ENCODE measurements at regions not wholly inside any gene's neighbourhood (a gene's known extent, or its start where the extent isn't known, plus 50 kb on each side); places are given as distances from the start of the nearest gene placed in this dataset.

- H3K4me3 ChIP-seq = no peak overlapping the region
- DNase-seq (ENCODE audit: low spot score) = no peak
Observed at GRCh38 chr5:2502970-2503594, 248.4 kb downstream of the IRX2 start.

DNA sequence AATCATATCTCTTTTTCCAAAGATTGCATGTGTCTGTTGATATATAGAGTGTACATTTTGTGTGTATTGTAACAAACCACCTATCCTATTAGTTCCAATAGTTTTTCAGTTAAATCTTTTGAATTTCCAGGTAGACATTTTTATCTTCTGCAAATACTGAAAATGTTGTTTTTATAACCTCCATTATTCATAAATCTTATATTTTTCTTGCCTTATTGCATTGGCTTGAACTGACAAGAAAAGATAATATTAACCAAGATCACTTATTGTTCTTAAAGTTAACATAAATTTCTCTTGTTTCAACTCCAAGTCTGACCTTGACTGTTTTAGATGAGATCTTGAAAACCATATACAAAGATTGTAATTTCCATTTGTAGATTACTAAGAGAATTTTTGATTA is 251.6 kb downstream of the IRX2 start:
- H3K27ac Mint-ChIP-seq = no peak overlapping the region
- Histone ChIP-seq H3K4me1 (peaks cover 30% of the 10 kb centered on the region), H3K4me2 (no peak overlapping the region), H3K9me3 (ENCODE audit: low read depth) (no peaks in the 10 kb centered on the region), H3K4me3 (no peak overlapping the region), H2AFZ (replicated peaks) (no peak overlapping the region), H3F3A (ENCODE audit: low read depth) (peaks cover 28% of the 10 kb centered on the region), H3K9ac (no peak overlapping the region), H3K27me3 (no peaks in the 10 kb centered on the region), H3K36me3 (no peaks in the 10 kb centered on the region), H4K20me1 (ENCODE audit: low read depth) (no peaks in the 10 kb centered on the region), H3K27ac (no peak overlapping the region), H3K79me2 (ENCODE audit: low read depth) (no peaks in the 10 kb centered on the region)
- H3K4me3 Mint-ChIP-seq = no peak overlapping the region
- H3K4me1 Mint-ChIP-seq = peaks cover 21% of the 10 kb centered on the region
- H3K27me3 Mint-ChIP-seq (ENCODE audit: insufficient read depth, low read depth) = peaks cover 4% of the 10 kb centered on the region
- no peak for TF ChIP-seq EZH2 (IDR thresholded peaks at IDR 0.05)
- DNase-seq (ENCODE audit: low spot score) = no peak
- H3K36me3 Mint-ChIP-seq = no peaks in the 10 kb centered on the region
- H3K9me3 Mint-ChIP-seq = peaks cover 10% of the 10 kb centered on the region

More at GRCh38 chr5:2502970-2503594, 248.4 kb downstream of the IRX2 start:
- no peaks in the 10 kb centered on the region for H3K27me3 ChIP-seq
- no peak overlapping the region for H3K4me2 ChIP-seq
- Mint-ChIP-seq H3K4me1 (peaks cover 11% of the 10 kb centered on the region), H3K4me3 (no peak overlapping the region), H3K36me3 (no peaks in the 10 kb centered on the region), H3K27me3 (ENCODE audit: insufficient read depth, low read depth) (peaks cover 2% of the 10 kb centered on the region), H3K27ac (no peak overlapping the region), H3K9me3 (peaks cover 10% of the 10 kb centered on the region)
- no peak overlapping the region for H2AFZ ChIP-seq (replicated peaks)
- TF ChIP-seq CTCF (IDR thresholded peaks at IDR 0.05) (no peak), EZH2 (IDR thresholded peaks at IDR 0.05) (no peak), EZH2phosphoT487 (IDR thresholded peaks at IDR 0.05) (no peak)
- no peaks in the 10 kb centered on the region for H3K79me2 ChIP-seq (ENCODE audit: low read depth)
- no peak overlapping the region for H3K9ac ChIP-seq
- H3K4me1 ChIP-seq = peaks cover 12% of the 10 kb centered on the region
- H3K27ac ChIP-seq = no peak overlapping the region
- peaks cover 10% of the 10 kb centered on the region for H3F3A ChIP-seq (ENCODE audit: low read depth)
- no peaks in the 10 kb centered on the region for H3K9me3 ChIP-seq (ENCODE audit: low read depth)
- no peaks in the 10 kb centered on the region for H3K36me3 ChIP-seq
- H4K20me1 ChIP-seq (ENCODE audit: low read depth) = no peaks in the 10 kb centered on the region

GRCh38 chr5:2496891-2497290 is 254.6 kb downstream of the IRX2 start:
- no peaks in the 10 kb centered on the region for H3K36me3 Mint-ChIP-seq
- peaks cover 21% of the 10 kb centered on the region for H3K4me1 Mint-ChIP-seq
- H3K9ac ChIP-seq = no peak overlapping the region
- no peaks in the 10 kb centered on the region for H3K79me2 ChIP-seq (ENCODE audit: low read depth)
- no peaks in the 10 kb centered on the region for H4K20me1 ChIP-seq (ENCODE audit: low read depth)
- peaks cover 15% of the 10 kb centered on the region for H3K9me3 Mint-ChIP-seq
- no peaks in the 10 kb centered on the region for H3K9me3 ChIP-seq (ENCODE audit: low read depth)
- DNase-seq (ENCODE audit: low spot score) = peak; percentile 18
- peak overlapping the region; percentile 42 for H3K27ac ChIP-seq
- no peaks in the 10 kb centered on the region for H3K27me3 ChIP-seq
- peaks cover 11% of the 10 kb centered on the region for H3K27me3 Mint-ChIP-seq (ENCODE audit: insufficient read depth, low read depth)
- H3F3A ChIP-seq (ENCODE audit: low read depth) = peaks cover 28% of the 10 kb centered on the region
- no peak overlapping the region for H3K27ac Mint-ChIP-seq
- peaks cover 30% of the 10 kb centered on the region for H3K4me1 ChIP-seq
- no peak overlapping the region for H2AFZ ChIP-seq (replicated peaks)
- H3K4me2 ChIP-seq = peak overlapping the region; percentile 47
- no peaks in the 10 kb centered on the region for H3K36me3 ChIP-seq
- no peak overlapping the region for H3K4me3 Mint-ChIP-seq
- TF ChIP-seq EZH2phosphoT487 (IDR thresholded peaks at IDR 0.05) (no peak), EZH2 (IDR thresholded peaks at IDR 0.05) (no peak), CTCF (IDR thresholded peaks at IDR 0.05) (no peak)
- no peak overlapping the region for H3K4me3 ChIP-seq

- Histone ChIP-seq H3K4me2 (no peak overlapping the region), H3K9me3 (ENCODE audit: low read depth) (no peaks in the 10 kb centered on the region)
- no peak for DNase-seq (ENCODE audit: low spot score)
Observed at GRCh38 chr5:2496126-2496525, 255.4 kb downstream of the IRX2 start.

More at GRCh38 chr5:2496126-2496525, 255.4 kb downstream of the IRX2 start:
- H3K27me3 Mint-ChIP-seq (ENCODE audit: insufficient read depth, low read depth) = peaks cover 11% of the 10 kb centered on the region
- no peaks in the 10 kb centered on the region for H3K27me3 ChIP-seq
- H3K4me3 Mint-ChIP-seq = no peak overlapping the region
- H3F3A ChIP-seq (ENCODE audit: low read depth) = peaks cover 28% of the 10 kb centered on the region
- peaks cover 15% of the 10 kb centered on the region for H3K9me3 Mint-ChIP-seq
- no peak overlapping the region for H3K4me3 ChIP-seq
- H2AFZ ChIP-seq (replicated peaks) = no peak overlapping the region
- H3K9ac ChIP-seq = no peak overlapping the region
- no peaks in the 10 kb centered on the region for H3K79me2 ChIP-seq (ENCODE audit: low read depth)
- H3K27ac Mint-ChIP-seq = no peak overlapping the region
- no peak for TF ChIP-seq CTCF (IDR thresholded peaks at IDR 0.05)
- TF ChIP-seq EZH2 (IDR thresholded peaks at IDR 0.05) = no peak
- TF ChIP-seq EZH2phosphoT487 (IDR thresholded peaks at IDR 0.05) = no peak
- H3K36me3 Mint-ChIP-seq = no peaks in the 10 kb centered on the region
- H4K20me1 ChIP-seq (ENCODE audit: low read depth) = no peaks in the 10 kb centered on the region
- peaks cover 21% of the 10 kb centered on the region for H3K4me1 Mint-ChIP-seq
- peak overlapping the region; percentile 42 for H3K27ac ChIP-seq
- no peaks in the 10 kb centered on the region for H3K36me3 ChIP-seq
- peaks cover 30% of the 10 kb centered on the region for H3K4me1 ChIP-seq

Data from neural progenitor cell (in vitro differentiated cells).